Activated CD4-positive, alpha-beta T cell treated with anti-CD3 and anti-CD28 coated beads, Interleukin-2, amount 10 ng/mL, durations not matched to agents 24 days and 14 days (primary cell): ENCODE measurements at regions not wholly inside any gene's neighbourhood (a gene's known extent, or its start where the extent isn't known, plus 50 kb on each side); places are given as distances from the start of the nearest gene placed in this dataset.

Experiments
- DNase-seq: peaks from one replicate; pipeline ENCODE4 v3.0.0; 2022
- H3K27ac Mint-ChIP-seq: one replicate; pipeline ENCODE4 v1.8.0; 2022; ENCODE audit warnings: mild to moderate bottlenecking, mixed read lengths
- H3K27me3 Mint-ChIP-seq: one replicate; pipeline ENCODE4 v1.8.0; 2022; ENCODE audit warnings: mixed read lengths
- H3K36me3 Mint-ChIP-seq: one replicate; pipeline ENCODE4 v1.8.0; 2022; ENCODE audit warnings: low read depth, mild to moderate bottlenecking, mixed read lengths
- H3K4me1 Mint-ChIP-seq: one replicate; pipeline ENCODE4 v1.8.0; 2021; ENCODE audit warnings: mixed read lengths
- H3K4me3 Mint-ChIP-seq: one replicate; pipeline ENCODE4 v1.8.0; 2022; ENCODE audit warnings: mild to moderate bottlenecking, moderate library complexity, mixed read lengths
- H3K9me3 Mint-ChIP-seq: one replicate; pipeline ENCODE4 v1.8.0; 2021; ENCODE audit warnings: mixed read lengths
- intact Hi-C: fragments of 100-400 bp; cut with micrococcal nuclease; formaldehyde crosslinking; loops from one replicate; pipeline ENCODE4 v1.15.1; 2023

DNA sequence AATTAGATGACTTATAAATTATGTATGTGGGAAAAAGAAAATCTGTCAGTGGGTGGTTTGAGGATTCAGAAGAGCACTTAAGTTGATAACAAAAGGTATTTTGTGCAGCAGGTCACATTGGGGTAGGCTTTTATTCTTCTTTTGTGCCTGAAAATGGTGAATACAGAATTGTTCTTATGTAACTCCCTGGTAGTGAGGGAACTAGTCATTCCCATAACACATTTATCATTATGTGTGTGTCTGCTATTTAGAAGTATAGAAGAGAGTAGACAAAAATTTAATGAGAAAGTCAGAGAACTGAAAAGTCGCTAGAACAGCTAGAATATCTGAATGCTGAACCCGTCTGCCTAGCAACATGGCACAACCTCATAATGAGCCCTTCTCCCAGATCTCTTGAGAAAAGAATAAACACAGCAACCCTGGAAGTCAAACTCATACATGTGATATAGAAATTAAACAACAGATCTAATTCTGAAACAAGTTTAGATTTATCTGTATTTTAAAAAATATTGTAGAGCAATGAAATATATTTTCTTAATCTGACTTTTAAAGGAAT is 111.8 kb upstream of the EDNRB start:
- H3K36me3 Mint-ChIP-seq = no peaks in the 10 kb centered on the region
- intact Hi-C loops = no loop called here

DNA sequence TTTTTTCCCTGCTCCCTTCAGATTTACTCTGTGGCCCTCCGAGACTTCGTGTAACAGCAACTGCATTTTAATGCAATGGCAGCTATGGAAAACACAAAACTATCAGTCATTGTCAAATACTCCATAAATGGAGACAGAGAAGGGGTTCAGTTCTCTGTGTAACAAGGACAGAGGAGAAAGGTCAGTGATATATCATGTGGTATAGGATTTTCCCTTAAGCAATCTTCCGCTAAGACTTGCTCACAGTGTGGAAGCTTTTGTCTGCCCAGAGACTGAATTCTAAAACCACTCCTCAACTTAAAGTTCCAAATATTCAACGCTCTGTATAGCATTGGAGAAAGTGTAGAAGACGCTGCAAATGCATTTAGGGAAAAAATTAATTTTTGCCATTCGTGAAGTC is 111.3 kb upstream of the EDNRB start:
- H3K9me3 Mint-ChIP-seq = peaks cover 3% of the 10 kb centered on the region
- H3K27me3 Mint-ChIP-seq = peaks cover 9% of the 10 kb centered on the region
- peak; percentile 12 for DNase-seq
- H3K4me3 Mint-ChIP-seq = no peak overlapping the region
- H3K36me3 Mint-ChIP-seq = no peaks in the 10 kb centered on the region
- H3K4me1 Mint-ChIP-seq = no peaks in the 10 kb centered on the region
- H3K27ac Mint-ChIP-seq = no peak overlapping the region
- intact Hi-C loops = loop anchor here (10.0 kb wide), 1 partner anchor 255 kb away; no protein-coding TSS in a partner anchor

More for the DNA sequence above, 111.8 kb upstream of the EDNRB start:
- no peak overlapping the region for H3K4me3 Mint-ChIP-seq
- H3K27ac Mint-ChIP-seq = no peak overlapping the region
- H3K9me3 Mint-ChIP-seq = no peaks in the 10 kb centered on the region
- H3K4me1 Mint-ChIP-seq = no peaks in the 10 kb centered on the region
- peak; percentile 2 for DNase-seq
- peaks cover 9% of the 10 kb centered on the region for H3K27me3 Mint-ChIP-seq

DNA sequence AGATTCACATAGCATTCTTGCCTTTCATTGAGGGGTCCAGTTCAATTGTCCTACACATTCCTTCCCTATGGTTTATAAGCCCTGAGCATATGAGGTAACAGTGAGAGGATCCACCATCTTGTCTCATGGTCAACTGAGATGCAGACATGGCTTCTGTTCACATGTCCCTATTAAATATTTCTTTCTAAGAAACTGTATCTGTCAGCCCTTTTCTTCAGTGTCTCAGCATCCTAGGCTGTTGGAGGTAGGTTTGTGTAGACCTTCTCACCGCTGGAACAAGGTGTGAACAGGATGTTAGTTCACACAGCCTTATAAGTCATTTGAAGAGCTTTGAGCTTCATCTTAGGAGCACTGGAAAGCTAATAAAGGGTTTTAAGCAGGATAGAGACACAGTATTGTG is 110.3 kb upstream of the EDNRB start:
- H3K27ac Mint-ChIP-seq = no peak overlapping the region
- no peaks in the 10 kb centered on the region for H3K4me1 Mint-ChIP-seq
- no peak for DNase-seq
- no peaks in the 10 kb centered on the region for H3K36me3 Mint-ChIP-seq
- intact Hi-C loops = loop anchor here (10.0 kb wide), 1 partner anchor 254 kb away; no protein-coding TSS in a partner anchor
- H3K4me3 Mint-ChIP-seq = no peak overlapping the region
- H3K27me3 Mint-ChIP-seq = peaks cover 9% of the 10 kb centered on the region
- peaks cover 7% of the 10 kb centered on the region for H3K9me3 Mint-ChIP-seq

- intact Hi-C loops = loop anchor here (10.0 kb wide), 1 partner anchor 250 kb away; no protein-coding TSS in a partner anchor
- Mint-ChIP-seq H3K27ac (no peak overlapping the region), H3K9me3 (peaks cover 11% of the 10 kb centered on the region)
Observed at GRCh38 chr13:78024996-78025395, 106.4 kb upstream of the EDNRB start.

GRCh38 chr13:78022164-78022877 is 103.7 kb upstream of the EDNRB start:
- intact Hi-C loops = loop anchor here (2.0 to 10.0 kb wide), 2 partner anchors 94 to 248 kb away; no protein-coding TSS in a partner anchor
- H3K4me3 Mint-ChIP-seq = no peak overlapping the region
- peak; percentile 81 for DNase-seq
- H3K36me3 Mint-ChIP-seq = no peaks in the 10 kb centered on the region
- peaks cover 8% of the 10 kb centered on the region for H3K4me1 Mint-ChIP-seq
- peaks cover 11% of the 10 kb centered on the region for H3K9me3 Mint-ChIP-seq
- peaks cover 12% of the 10 kb centered on the region for H3K27me3 Mint-ChIP-seq
- peak overlapping the region; percentile 36 for H3K27ac Mint-ChIP-seq

More at GRCh38 chr13:78024996-78025395, 106.4 kb upstream of the EDNRB start:
- DNase-seq = peak; percentile 0
- Mint-ChIP-seq H3K4me3 (no peak overlapping the region), H3K36me3 (no peaks in the 10 kb centered on the region), H3K4me1 (peaks cover 8% of the 10 kb centered on the region), H3K27me3 (peaks cover 5% of the 10 kb centered on the region)

DNA sequence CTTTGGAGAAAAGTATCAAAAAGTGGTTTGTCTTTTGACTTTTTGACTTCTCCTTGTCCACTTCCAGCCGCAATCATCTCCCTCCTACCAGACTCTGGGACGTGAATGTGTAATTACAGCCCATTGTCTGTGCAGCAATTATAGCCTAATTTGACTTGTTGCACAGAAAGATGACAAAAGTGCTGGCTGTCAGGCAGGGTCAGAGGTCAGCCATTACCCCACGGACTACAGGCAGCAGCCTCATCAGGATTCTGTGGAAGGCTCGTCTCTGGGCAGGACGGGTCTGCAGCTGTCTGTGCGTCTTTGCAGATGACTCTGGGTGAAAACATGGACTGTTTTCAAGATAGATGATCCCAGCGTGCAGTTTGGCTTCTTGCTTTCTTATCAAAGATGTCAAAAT is 102.2 kb upstream of the EDNRB start:
- Mint-ChIP-seq H3K27me3 (peaks cover 13% of the 10 kb centered on the region), H3K27ac (no peak overlapping the region), H3K4me1 (peaks cover 8% of the 10 kb centered on the region), H3K36me3 (no peaks in the 10 kb centered on the region), H3K9me3 (peaks cover 15% of the 10 kb centered on the region), H3K4me3 (no peak overlapping the region)
- intact Hi-C loops = loop anchor here (10.0 kb wide), 1 partner anchor 246 kb away; no protein-coding TSS in a partner anchor
- DNase-seq = peak; percentile 46

DNA sequence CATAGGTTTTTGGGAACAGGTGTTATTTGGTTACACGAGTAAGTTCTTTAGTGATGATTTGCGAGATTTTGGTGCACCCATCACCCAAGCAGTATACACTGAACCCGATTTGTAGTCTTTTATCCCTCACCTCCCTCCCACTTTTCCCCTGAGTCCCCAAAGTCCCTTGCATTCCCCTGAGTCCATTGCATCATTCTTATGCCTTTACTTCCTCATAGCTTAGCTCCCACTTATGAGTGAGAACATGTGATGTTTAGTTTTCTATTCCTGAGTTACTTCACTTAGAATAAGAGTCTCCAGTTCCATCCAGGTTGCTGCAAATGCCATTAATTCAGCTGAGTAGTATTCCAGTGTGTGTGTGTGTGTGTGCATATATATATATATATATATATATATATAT is 97.2 kb upstream of the EDNRB start:
- no peaks in the 10 kb centered on the region for H3K36me3 Mint-ChIP-seq
- peaks cover 4% of the 10 kb centered on the region for H3K9me3 Mint-ChIP-seq

GRCh38 chr13:78012046-78012445 is 93.4 kb upstream of the EDNRB start:
- Mint-ChIP-seq H3K27ac (no peak overlapping the region), H3K27me3 (peaks cover 11% of the 10 kb centered on the region), H3K9me3 (peaks cover 4% of the 10 kb centered on the region), H3K4me1 (no peaks in the 10 kb centered on the region), H3K4me3 (no peak overlapping the region), H3K36me3 (no peaks in the 10 kb centered on the region)
- DNase-seq = no peak
- intact Hi-C loops = no loop called here

More for the DNA sequence above, 97.2 kb upstream of the EDNRB start:
- intact Hi-C loops = no loop called here
- H3K27me3 Mint-ChIP-seq = peaks cover 13% of the 10 kb centered on the region
- H3K27ac Mint-ChIP-seq = no peak overlapping the region
- H3K4me1 Mint-ChIP-seq = no peaks in the 10 kb centered on the region
- DNase-seq = no peak
- H3K4me3 Mint-ChIP-seq = no peak overlapping the region

GRCh38 chr13:78004821-78005220 is 86.2 kb upstream of the EDNRB start:
- Mint-ChIP-seq H3K36me3 (no peaks in the 10 kb centered on the region), H3K27ac (no peak overlapping the region), H3K9me3 (no peaks in the 10 kb centered on the region), H3K27me3 (peaks cover 5% of the 10 kb centered on the region), H3K4me1 (no peaks in the 10 kb centered on the region), H3K4me3 (no peak overlapping the region)
- intact Hi-C loops = no loop called here
- no peak for DNase-seq

DNA sequence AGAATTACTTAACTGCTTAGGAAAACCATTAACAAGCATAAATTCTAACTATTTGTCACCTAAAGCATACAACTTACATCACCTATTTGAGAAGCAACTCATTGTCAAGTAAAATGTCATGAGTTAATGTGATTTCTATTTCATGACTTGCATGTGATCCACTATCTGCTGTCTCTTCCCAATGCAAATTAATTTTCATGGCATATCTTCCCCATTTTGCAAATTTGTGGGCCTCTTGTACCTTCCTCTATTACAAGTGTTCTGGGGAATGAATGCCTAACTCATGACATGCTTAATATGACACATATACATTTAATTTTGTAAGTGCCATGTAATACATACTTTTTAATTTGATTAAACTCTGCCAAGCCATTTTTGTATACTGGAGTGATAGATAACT is 81.1 kb upstream of the EDNRB start:
- H3K27ac Mint-ChIP-seq = no peak overlapping the region
- no peaks in the 10 kb centered on the region for H3K36me3 Mint-ChIP-seq
- H3K4me3 Mint-ChIP-seq = no peak overlapping the region
- no peaks in the 10 kb centered on the region for H3K9me3 Mint-ChIP-seq
- H3K4me1 Mint-ChIP-seq = no peaks in the 10 kb centered on the region
- H3K27me3 Mint-ChIP-seq = no peaks in the 10 kb centered on the region
- intact Hi-C loops = no loop called here
- no peak for DNase-seq

GRCh38 chr13:77994166-77994565 is 75.5 kb upstream of the EDNRB start:
- H3K36me3 Mint-ChIP-seq = no peaks in the 10 kb centered on the region
- no peak overlapping the region for H3K4me3 Mint-ChIP-seq
- intact Hi-C loops = no loop called here

DNA sequence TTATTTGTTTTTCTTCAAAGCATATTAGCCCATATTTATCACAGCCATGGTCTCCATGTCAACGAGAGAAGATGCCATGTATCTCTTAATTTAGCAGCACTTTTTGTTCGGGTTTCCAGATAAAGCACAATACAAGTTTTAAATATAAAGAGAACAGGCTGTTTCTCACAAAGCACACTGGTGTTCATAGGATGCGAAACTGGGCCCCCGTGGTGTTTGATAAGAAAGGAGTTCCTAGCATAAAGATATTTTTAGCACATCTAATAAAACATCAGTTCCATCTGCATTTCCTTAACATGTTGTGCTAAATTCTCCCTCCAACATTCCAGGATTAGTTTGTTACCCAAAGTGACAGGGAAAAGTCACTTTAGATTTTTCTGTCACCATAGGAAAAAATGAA is 72.4 kb upstream of the EDNRB start:
- no peak for DNase-seq
- Mint-ChIP-seq H3K27me3 (no peaks in the 10 kb centered on the region), H3K36me3 (no peaks in the 10 kb centered on the region), H3K27ac (no peak overlapping the region), H3K9me3 (no peaks in the 10 kb centered on the region), H3K4me1 (no peaks in the 10 kb centered on the region), H3K4me3 (no peak overlapping the region)
- intact Hi-C loops = no loop called here

More at GRCh38 chr13:77994166-77994565, 75.5 kb upstream of the EDNRB start:
- DNase-seq = no peak
- H3K4me1 Mint-ChIP-seq = no peaks in the 10 kb centered on the region
- H3K9me3 Mint-ChIP-seq = no peaks in the 10 kb centered on the region
- no peak overlapping the region for H3K27ac Mint-ChIP-seq
- no peaks in the 10 kb centered on the region for H3K27me3 Mint-ChIP-seq

GRCh38 chr13:77989281-77989680 is 70.7 kb upstream of the EDNRB start:
- intact Hi-C loops = no loop called here
- Mint-ChIP-seq H3K4me1 (no peaks in the 10 kb centered on the region), H3K27ac (no peak overlapping the region), H3K4me3 (no peak overlapping the region), H3K36me3 (no peaks in the 10 kb centered on the region), H3K27me3 (peaks cover 3% of the 10 kb centered on the region), H3K9me3 (no peaks in the 10 kb centered on the region)
- no peak for DNase-seq

DNA sequence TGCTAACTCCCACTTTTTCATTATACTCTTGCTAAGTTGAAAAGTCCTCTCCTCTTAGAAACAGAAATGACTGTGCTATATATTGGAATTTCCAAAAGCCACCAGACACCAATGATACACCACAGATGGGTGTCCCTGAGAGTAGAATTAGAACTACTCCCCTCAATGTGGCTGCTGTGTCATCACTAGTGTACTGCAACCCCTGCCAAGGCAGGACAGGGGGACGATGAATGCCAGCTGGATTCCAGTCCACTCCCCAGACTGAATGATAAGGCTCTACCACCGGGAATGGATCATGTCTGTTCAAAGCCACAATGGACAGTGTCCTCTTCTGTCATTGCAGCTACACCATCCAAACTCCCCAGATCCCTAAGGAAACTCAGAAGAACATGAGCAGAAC is 69.7 kb upstream of the EDNRB start:
- Mint-ChIP-seq H3K9me3 (no peaks in the 10 kb centered on the region), H3K4me1 (no peaks in the 10 kb centered on the region), H3K4me3 (no peak overlapping the region), H3K27me3 (peaks cover 3% of the 10 kb centered on the region), H3K36me3 (no peaks in the 10 kb centered on the region), H3K27ac (no peak overlapping the region)
- DNase-seq = no peak
- intact Hi-C loops = no loop called here
